CD4-positive, alpha-beta T cell treated with Interleukin-17A for 1 hour (primary cell): ENCODE measurements at regions not wholly inside any gene's neighbourhood (a gene's known extent, or its start where the extent isn't known, plus 50 kb on each side); places are given as distances from the start of the nearest gene placed in this dataset.
"Not testable (repeated sequence)": the region's sequence is repeated elsewhere in the genome, so short reads cannot be mapped to it uniquely, and the experiment has no call there.

Experiments used
- DNase-seq: peaks from one replicate; pipeline ENCODE4 v3.0.0-alpha.2; 2020

GRCh38 chr4:19293781-19294180 is 957.9 kb upstream of the SLIT2 start:
- DNase-seq = no peak

- no peak for DNase-seq
These were observed 958.6 kb upstream of the SLIT2 start for GRCh38 chr4:19293080-19293479.

GRCh38 chr4:19286924-19287323 is 964.8 kb upstream of the SLIT2 start:
- DNase-seq = no peak

- no peak for DNase-seq
These were observed 966.6 kb upstream of the SLIT2 start for GRCh38 chr4:19285146-19285545.

GRCh38 chr4:19278665-19279064 is 973.0 kb upstream of the SLIT2 start:
- no peak for DNase-seq

- DNase-seq = no peak
These were observed 985.1 kb upstream of the SLIT2 start for GRCh38 chr4:19266566-19266965.

- no peak for DNase-seq
These were observed 989.2 kb upstream of the SLIT2 start for GRCh38 chr4:19262467-19262866.

- DNase-seq = no peak
These were observed 991.4 kb upstream of the SLIT2 start for GRCh38 chr4:19260346-19260745.

GRCh38 chr4:19259920-19260319 is 991.8 kb upstream of the SLIT2 start:
- no peak for DNase-seq

- DNase-seq = no peak
These were observed 994.9 kb upstream of the SLIT2 start for GRCh38 chr4:19256823-19257222.

GRCh38 chr4:19254486-19254885 is 997.2 kb upstream of the SLIT2 start:
- DNase-seq = no peak

GRCh38 chr4:19248023-19248422 is 1003.7 kb upstream of the SLIT2 start:
- DNase-seq = no peak

GRCh38 chr4:19241895-19242294 is 1009.8 kb upstream of the SLIT2 start:
- DNase-seq = no peak

- DNase-seq = no peak
These were observed 1012.1 kb upstream of the SLIT2 start for GRCh38 chr4:19239565-19239964.

- no peak for DNase-seq
These were observed 1015.2 kb upstream of the SLIT2 start for GRCh38 chr4:19236473-19236872.

GRCh38 chr4:19230906-19231545 is 1020.7 kb upstream of the SLIT2 start:
- no peak for DNase-seq

GRCh38 chr4:19227701-19228100 is 1024.0 kb upstream of the SLIT2 start:
- no peak for DNase-seq

GRCh38 chr4:19224820-19225219 is 1026.9 kb upstream of the SLIT2 start:
- no peak for DNase-seq

GRCh38 chr4:19216476-19216875 is 1035.2 kb upstream of the SLIT2 start:
- DNase-seq = no peak

GRCh38 chr4:19214591-19215186 is 1037.0 kb upstream of the SLIT2 start:
- no peak for DNase-seq

- no peak for DNase-seq
These were observed 1038.3 kb upstream of the SLIT2 start for GRCh38 chr4:19213388-19213787.

GRCh38 chr4:19205853-19206252 is 1045.9 kb upstream of the SLIT2 start:
- no peak for DNase-seq

GRCh38 chr4:19197838-19198237 is 1053.9 kb upstream of the SLIT2 start:
- DNase-seq = not testable (repeated sequence)

GRCh38 chr4:19195696-19196095 is 1056.0 kb upstream of the SLIT2 start:
- no peak for DNase-seq

- DNase-seq = no peak
These were observed 1057.0 kb upstream of the SLIT2 start for GRCh38 chr4:19194672-19195071.
